Ishikawa (cell line): ENCODE measurements at regions not wholly inside any gene's neighbourhood (a gene's known extent, or its start where the extent isn't known, plus 50 kb on each side); places are given as distances from the start of the nearest gene placed in this dataset.

Experiments used
- CEBPB ChIP-seq: IDR thresholded peaks from 2 replicates; pipeline ENCODE4 v1.6.1; 2012
- EP300 ChIP-seq: IDR thresholded peaks from 2 replicates; pipeline ENCODE4 v1.6.1; 2012; ENCODE audit warnings: borderline replicate concordance
- FOXM1 ChIP-seq: IDR thresholded peaks from 2 replicates; pipeline ENCODE4 v1.6.1; 2012; ENCODE audit warnings: low read depth, borderline replicate concordance
- NFIC ChIP-seq: IDR thresholded peaks from 2 replicates; pipeline ENCODE4 v1.6.1; 2012
- REST ChIP-seq: IDR thresholded peaks from 2 replicates; pipeline ENCODE4 v1.6.1; 2012; ENCODE audit warnings: low read depth, mild to moderate bottlenecking
- TAF1 ChIP-seq: IDR thresholded peaks from 2 replicates; pipeline ENCODE4 v1.6.1; 2012; ENCODE audit warnings: low read depth, mild to moderate bottlenecking
- TEAD4 ChIP-seq: IDR thresholded peaks from 2 replicates; pipeline ENCODE4 v1.6.1; 2012
- YY1 ChIP-seq: IDR thresholded peaks from 2 replicates; pipeline ENCODE4 v1.6.1; 2012; ENCODE audit warnings: low read depth

- no peak for TF ChIP-seq EP300
- no peak for TF ChIP-seq CEBPB
- TF ChIP-seq REST: no peak
- TF ChIP-seq FOXM1: no peak
- no peak for TF ChIP-seq YY1
- TF ChIP-seq TEAD4: no peak
- TF ChIP-seq TAF1: no peak
- no peak for TF ChIP-seq NFIC
Observed at GRCh38 chr2:17259613-17260012, 258.6 kb downstream of the RAD51AP2 start.
